MM.1S (cell line): ENCODE measurements at regions not wholly inside any gene's neighbourhood (a gene's known extent, or its start where the extent isn't known, plus 50 kb on each side); places are given as distances from the start of the nearest gene placed in this dataset.

Experiments used
- EZH2 ChIP-seq: fragments of 300-600 bp; sonication (generic); optimal IDR thresholded peaks from 2 replicates; pipeline ENCODE3; 2017; ENCODE audit warnings: low read depth, mild to moderate bottlenecking, antibody characterized with exemption, low read length, mixed read lengths
- TF ChIP-seq, protein P1 (sequence below): fragments of 300-600 bp; sonication (generic); IDR thresholded peaks from 2 replicates; pipeline ENCODE4 v1.5.1; 2016; ENCODE audit warnings: antibody characterized with exemption, low read length, mixed read lengths

- TF ChIP-seq, protein P1, sequence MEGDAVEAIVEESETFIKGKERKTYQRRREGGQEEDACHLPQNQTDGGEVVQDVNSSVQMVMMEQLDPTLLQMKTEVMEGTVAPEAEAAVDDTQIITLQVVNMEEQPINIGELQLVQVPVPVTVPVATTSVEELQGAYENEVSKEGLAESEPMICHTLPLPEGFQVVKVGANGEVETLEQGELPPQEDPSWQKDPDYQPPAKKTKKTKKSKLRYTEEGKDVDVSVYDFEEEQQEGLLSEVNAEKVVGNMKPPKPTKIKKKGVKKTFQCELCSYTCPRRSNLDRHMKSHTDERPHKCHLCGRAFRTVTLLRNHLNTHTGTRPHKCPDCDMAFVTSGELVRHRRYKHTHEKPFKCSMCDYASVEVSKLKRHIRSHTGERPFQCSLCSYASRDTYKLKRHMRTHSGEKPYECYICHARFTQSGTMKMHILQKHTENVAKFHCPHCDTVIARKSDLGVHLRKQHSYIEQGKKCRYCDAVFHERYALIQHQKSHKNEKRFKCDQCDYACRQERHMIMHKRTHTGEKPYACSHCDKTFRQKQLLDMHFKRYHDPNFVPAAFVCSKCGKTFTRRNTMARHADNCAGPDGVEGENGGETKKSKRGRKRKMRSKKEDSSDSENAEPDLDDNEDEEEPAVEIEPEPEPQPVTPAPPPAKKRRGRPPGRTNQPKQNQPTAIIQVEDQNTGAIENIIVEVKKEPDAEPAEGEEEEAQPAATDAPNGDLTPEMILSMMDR: no peak
- no peak for TF ChIP-seq EZH2
These were observed 116.0 kb upstream of the PDE5A start for GRCh38 chr4:119744580-119744979.
